ENCODE measurements at regions not wholly inside any gene's neighbourhood (a gene's known extent, or its start where the extent isn't known, plus 50 kb on each side); places are given as distances from the start of the nearest gene placed in this dataset.

- peaks cover 7% of the 10 kb centered on the region for H3K36me3 Mint-ChIP-seq
- H3K27me3 Mint-ChIP-seq: no peaks in the 10 kb centered on the region
- no peak overlapping the region for H3K4me3 Mint-ChIP-seq
- H3K9me3 Mint-ChIP-seq: no peaks in the 10 kb centered on the region
- peaks cover 0 to 3% (median 0%) of the 10 kb centered on the region in 3 donors for H3K4me1 Mint-ChIP-seq
- no peak overlapping the region for H3K27ac Mint-ChIP-seq
Measured at GRCh38 chr6:166766769-166767168, 139.7 kb upstream of the RPS6KA2 start.

GRCh38 chr6:166765234-166765541 is 138.1 kb upstream of the RPS6KA2 start:
- no peak overlapping the region for H3K4me3 Mint-ChIP-seq
- peaks cover 0 to 5% (median 0%) of the 10 kb centered on the region in 3 donors for H3K4me1 Mint-ChIP-seq
- H3K27ac Mint-ChIP-seq: no peak overlapping the region
- H3K9me3 Mint-ChIP-seq: no peaks in the 10 kb centered on the region
- no peaks in the 10 kb centered on the region for H3K27me3 Mint-ChIP-seq
- H3K36me3 Mint-ChIP-seq: peaks cover 7% of the 10 kb centered on the region

DNA sequence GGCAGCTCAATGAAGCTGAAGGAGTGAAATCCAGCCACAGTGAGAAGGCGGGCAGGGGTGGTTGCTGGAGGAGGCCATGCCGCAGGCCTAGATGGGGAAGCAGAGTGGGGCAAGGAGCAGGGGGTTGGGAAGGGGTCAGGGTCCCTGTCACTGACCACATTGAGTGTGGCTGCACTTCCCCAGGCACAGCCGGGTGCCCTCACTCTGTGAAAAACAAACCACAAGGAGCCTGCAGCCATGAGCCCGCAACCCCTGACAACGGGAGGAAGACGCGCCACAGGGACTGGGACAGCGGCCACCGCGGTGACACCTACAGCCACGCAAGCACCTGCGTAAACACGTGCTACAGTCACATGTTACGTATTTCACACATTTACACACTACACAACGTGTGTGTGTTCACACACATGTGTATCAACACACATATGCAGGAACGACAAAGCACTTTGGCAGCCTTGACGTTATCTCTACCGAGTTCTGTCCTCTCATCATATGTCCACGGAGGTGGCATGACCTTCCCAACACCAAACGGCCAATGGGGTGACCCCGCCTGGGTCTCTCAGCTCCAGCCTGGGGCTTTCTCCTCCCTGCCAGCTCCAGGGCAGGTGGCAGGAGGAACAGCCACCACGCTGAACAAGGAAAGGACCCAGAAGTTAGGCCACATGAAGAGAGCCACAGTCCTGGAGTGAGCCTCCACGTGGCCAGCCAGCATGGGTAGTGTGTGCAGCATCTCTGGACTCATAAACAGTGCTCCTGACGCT is 137.6 kb upstream of the RPS6KA2 start:
- Mint-ChIP-seq H3K27me3 (no peaks in the 10 kb centered on the region), H3K4me1 (peaks cover 0 to 6% (median 0%) of the 10 kb centered on the region in 3 donors), H3K36me3 (peaks cover 7% of the 10 kb centered on the region), H3K9me3 (no peaks in the 10 kb centered on the region), H3K4me3 (no peak overlapping the region), H3K27ac (peak overlapping the region in 1 of 3 donors; percentile 53)

GRCh38 chr6:166763606-166764472 is 136.8 kb upstream of the RPS6KA2 start:
- peak overlapping the region in 1 of 3 donors; percentile 53 for H3K27ac Mint-ChIP-seq
- H3K4me3 Mint-ChIP-seq: peak overlapping the region in 1 of 4 donors; percentile 53
- H3K36me3 Mint-ChIP-seq: peaks cover 7% of the 10 kb centered on the region
- peaks cover 0 to 6% (median 0%) of the 10 kb centered on the region in 3 donors for H3K4me1 Mint-ChIP-seq
- H3K27me3 Mint-ChIP-seq: peaks cover under 1% of the 10 kb centered on the region
- no peaks in the 10 kb centered on the region for H3K9me3 Mint-ChIP-seq

DNA sequence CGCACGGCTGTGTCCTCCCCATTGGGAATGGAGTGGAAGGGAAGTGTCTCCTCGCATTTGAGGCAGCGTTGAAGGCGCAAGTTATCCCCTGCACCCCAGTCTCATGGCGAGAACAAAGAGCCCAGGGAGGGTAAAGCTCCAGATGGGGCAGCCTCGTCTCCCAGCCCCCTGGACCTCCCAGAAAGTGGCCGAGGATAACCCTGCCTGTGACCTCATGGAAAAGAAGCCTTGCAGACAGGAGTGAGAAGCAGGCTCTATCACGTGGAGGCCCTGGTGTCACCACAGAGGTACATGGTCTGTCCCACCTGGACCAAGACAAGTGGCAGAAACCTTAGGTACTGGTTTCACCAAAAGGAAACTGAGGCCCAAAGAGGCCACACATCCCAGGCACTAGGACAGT is 134.8 kb upstream of the RPS6KA2 start:
- Mint-ChIP-seq H3K36me3 (peaks cover 6% of the 10 kb centered on the region), H3K4me3 (no peak overlapping the region), H3K27ac (no peak overlapping the region), H3K9me3 (no peaks in the 10 kb centered on the region), H3K4me1 (peaks cover 0 to 3% (median 0%) of the 10 kb centered on the region in 3 donors), H3K27me3 (peaks cover 13% of the 10 kb centered on the region)

- Mint-ChIP-seq H3K4me3 (no peak overlapping the region), H3K27ac (no peak overlapping the region)
Measured at GRCh38 chr6:166760288-166760687, 133.2 kb upstream of the RPS6KA2 start.

GRCh38 chr6:166758136-166758704 is 131.2 kb upstream of the RPS6KA2 start:
- H3K27ac Mint-ChIP-seq: no peak overlapping the region
- H3K4me1 Mint-ChIP-seq: peaks cover 0 to 3% (median 0%) of the 10 kb centered on the region in 3 donors
- H3K4me3 Mint-ChIP-seq: peak overlapping the region in 1 of 4 donors; percentile 12
- no peaks in the 10 kb centered on the region for H3K9me3 Mint-ChIP-seq
- peaks cover under 1% of the 10 kb centered on the region for H3K36me3 Mint-ChIP-seq
- H3K27me3 Mint-ChIP-seq: peaks cover 19% of the 10 kb centered on the region

More at GRCh38 chr6:166760288-166760687, 133.2 kb upstream of the RPS6KA2 start:
- Mint-ChIP-seq H3K27me3 (peaks cover 13% of the 10 kb centered on the region), H3K9me3 (no peaks in the 10 kb centered on the region), H3K36me3 (peaks cover 6% of the 10 kb centered on the region), H3K4me1 (peaks cover 0 to 3% (median 0%) of the 10 kb centered on the region in 3 donors)

GRCh38 chr6:166757232-166758135 is 130.4 kb upstream of the RPS6KA2 start:
- Mint-ChIP-seq H3K4me3 (peak overlapping the region in 1 of 4 donors; percentile 12), H3K27me3 (peaks cover 19% of the 10 kb centered on the region), H3K9me3 (no peaks in the 10 kb centered on the region), H3K36me3 (no peaks in the 10 kb centered on the region), H3K27ac (no peak overlapping the region), H3K4me1 (peaks cover 0 to 3% (median 0%) of the 10 kb centered on the region in 3 donors)

GRCh38 chr6:166754218-166755030 is 127.4 kb upstream of the RPS6KA2 start:
- Mint-ChIP-seq H3K9me3 (no peaks in the 10 kb centered on the region), H3K27ac (no peak overlapping the region)

GRCh38 chr6:166752928-166753721 is 126.1 kb upstream of the RPS6KA2 start:
- Mint-ChIP-seq H3K27ac (no peak overlapping the region), H3K4me3 (peak overlapping the region in 1 of 4 donors; percentile 33), H3K36me3 (no peaks in the 10 kb centered on the region), H3K4me1 (peaks cover 14 to 20% (median 17%) of the 10 kb centered on the region in 3 donors), H3K9me3 (no peaks in the 10 kb centered on the region), H3K27me3 (peaks cover 11% of the 10 kb centered on the region)

More at GRCh38 chr6:166754218-166755030, 127.4 kb upstream of the RPS6KA2 start:
- Mint-ChIP-seq H3K4me3 (no peak overlapping the region), H3K4me1 (peaks cover 14 to 20% (median 16%) of the 10 kb centered on the region in 3 donors), H3K27me3 (peaks cover 19% of the 10 kb centered on the region), H3K36me3 (no peaks in the 10 kb centered on the region)

GRCh38 chr6:166752097-166752496 is 125.0 kb upstream of the RPS6KA2 start:
- Mint-ChIP-seq H3K27me3 (peaks cover 6% of the 10 kb centered on the region), H3K4me3 (no peak overlapping the region), H3K9me3 (no peaks in the 10 kb centered on the region), H3K36me3 (no peaks in the 10 kb centered on the region), H3K27ac (no peak overlapping the region), H3K4me1 (peaks cover 18 to 22% (median 22%) of the 10 kb centered on the region in 3 donors)

DNA sequence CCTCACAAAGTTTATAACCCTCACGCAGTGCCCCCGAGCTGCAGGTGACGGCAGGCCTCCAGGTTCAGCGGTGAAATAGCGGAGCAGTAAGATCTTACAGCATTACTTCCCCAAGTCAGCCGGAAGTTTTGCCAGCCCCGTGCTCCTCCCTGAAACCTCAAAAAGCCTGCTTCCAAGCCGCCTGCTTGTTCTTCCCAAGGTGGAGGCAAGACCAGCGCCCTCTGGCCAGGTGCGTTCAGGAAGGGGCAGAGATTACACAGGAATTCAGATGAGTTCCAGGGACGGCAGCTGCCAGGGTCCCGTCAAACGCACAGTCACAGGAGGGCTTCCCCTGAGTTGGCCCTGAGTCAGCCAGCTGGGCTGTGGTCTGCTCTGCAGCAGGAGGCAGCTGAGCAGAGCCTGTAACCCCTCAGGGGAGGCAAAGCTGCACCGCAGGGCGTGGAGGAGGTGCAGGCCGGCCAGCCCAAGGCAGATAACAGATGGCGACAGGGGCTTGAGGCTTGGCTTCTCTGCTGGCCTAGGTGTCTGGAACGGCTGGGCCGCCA is 124.1 kb upstream of the RPS6KA2 start:
- Mint-ChIP-seq H3K9me3 (no peaks in the 10 kb centered on the region), H3K27me3 (peaks cover 6% of the 10 kb centered on the region), H3K4me3 (peak overlapping the region; percentile 52 to 95 (median 87)), H3K36me3 (no peaks in the 10 kb centered on the region), H3K27ac (peak overlapping the region; percentile 11 to 87 (median 75)), H3K4me1 (peaks cover 18 to 22% (median 22%) of the 10 kb centered on the region in 3 donors)
